ENCODE measurements at regions not wholly inside any gene's neighbourhood (a gene's known extent, or its start where the extent isn't known, plus 50 kb on each side); places are given as distances from the start of the nearest gene placed in this dataset.
"Not testable (repeated sequence)": the region's sequence is repeated elsewhere in the genome, so short reads cannot be mapped to it uniquely, and the experiment has no call there.

DNA sequence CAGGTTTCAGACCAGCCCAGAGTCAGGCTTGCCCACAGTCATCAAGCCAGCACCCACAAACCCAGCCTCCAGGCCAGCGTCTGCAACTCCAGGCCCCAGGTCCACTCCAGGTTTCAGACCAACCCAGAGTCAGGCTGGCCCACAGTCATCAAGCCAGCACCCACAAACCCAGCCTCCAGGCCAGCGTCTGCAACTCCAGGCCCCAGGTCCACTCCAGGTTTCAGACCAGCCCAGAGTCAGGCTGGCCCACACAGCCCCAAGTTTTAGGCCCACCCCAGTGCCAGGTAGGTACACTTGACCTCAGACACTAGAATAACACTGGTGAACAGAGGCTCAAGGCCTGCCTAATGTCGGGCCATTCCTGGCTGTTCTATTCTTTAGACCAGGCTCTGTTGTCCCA is 1877.0 kb downstream of the PCDH9 start:
- not testable (repeated sequence) for TF ChIP-seq CTCF, POLR2A, POLR2AphosphoS5 (IDR thresholded peaks at IDR 0.05)

Measured in suprapubic skin (tissue), 4 donors.